ENCODE measurements at regions not wholly inside any gene's neighbourhood (a gene's known extent, or its start where the extent isn't known, plus 50 kb on each side); places are given as distances from the start of the nearest gene placed in this dataset.

GRCh38 chr3:43948013-43948412, 257.3 kb downstream of the ABHD5 start:
- in situ Hi-C loops (cut with MboI; ENCODE audit: low sequenced_read_pairs): no loop called here

GRCh38 chr3:43949594-43949993, 258.9 kb downstream of the ABHD5 start:
- in situ Hi-C loops (cut with MboI; ENCODE audit: low sequenced_read_pairs): no loop called here
- no peaks in the 10 kb centered on the region for H3K36me3 ChIP-seq (replicated peaks)
- H3K9me3 ChIP-seq: no peaks in the 10 kb centered on the region
- H3K4me3 ChIP-seq: no peak overlapping the region
- H3K4me1 ChIP-seq: no peaks in the 10 kb centered on the region
- DNase-seq (ENCODE audit: low spot score in 2 of 2): no peak
- no peaks in the 10 kb centered on the region; the same call in 1 of the 2 replicates for H3K27me3 ChIP-seq (ENCODE audit: low read depth)

More at GRCh38 chr3:43948013-43948412, 257.3 kb downstream of the ABHD5 start:
- H3K4me3 ChIP-seq: no peak overlapping the region
- DNase-seq (ENCODE audit: low spot score in 2 of 2): no peak
- H3K27me3 ChIP-seq (ENCODE audit: low read depth): no peaks in the 10 kb centered on the region
- no peaks in the 10 kb centered on the region for H3K4me1 ChIP-seq
- H3K36me3 ChIP-seq (replicated peaks): no peaks in the 10 kb centered on the region
- no peaks in the 10 kb centered on the region for H3K9me3 ChIP-seq

- no peaks in the 10 kb centered on the region for H3K9me3 ChIP-seq
- no peaks in the 10 kb centered on the region for H3K36me3 ChIP-seq (replicated peaks)
- DNase-seq (ENCODE audit: low spot score in 2 of 2): no peak
- no peaks in the 10 kb centered on the region for H3K4me1 ChIP-seq
- H3K4me3 ChIP-seq: no peak overlapping the region
- in situ Hi-C loops (cut with MboI; ENCODE audit: low sequenced_read_pairs): no loop called here
- H3K27me3 ChIP-seq (ENCODE audit: low read depth): no peaks in the 10 kb centered on the region; the same call in 1 of the 2 replicates
Observed at GRCh38 chr3:43950775-43951174, 260.0 kb downstream of the ABHD5 start.

DNA sequence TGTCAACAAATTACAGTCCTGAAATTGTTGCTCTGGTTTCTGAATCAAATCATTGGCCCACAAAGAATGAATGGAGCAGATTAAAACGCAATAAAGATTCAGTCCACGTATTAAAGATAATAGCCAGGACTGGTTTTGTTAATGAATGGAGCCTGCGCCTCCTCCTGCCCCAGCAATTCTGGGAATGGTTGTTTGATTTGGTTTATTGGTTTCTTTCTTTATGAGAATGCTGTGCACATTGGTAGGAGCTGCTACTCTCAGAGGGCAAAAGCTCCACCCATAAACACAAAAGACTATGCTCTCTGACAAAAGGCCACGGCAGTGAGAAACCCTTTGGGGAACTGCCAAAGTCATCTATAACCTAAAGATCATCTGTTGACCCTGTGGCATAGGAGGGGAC, 261.1 kb downstream of the ABHD5 start:
- Histone ChIP-seq H3K9me3 (no peaks in the 10 kb centered on the region), H3K36me3 (replicated peaks) (no peaks in the 10 kb centered on the region), H3K27me3 (ENCODE audit: low read depth) (no peaks in the 10 kb centered on the region; the same call in 1 of the 2 replicates), H3K4me1 (no peaks in the 10 kb centered on the region), H3K4me3 (no peak overlapping the region)
- in situ Hi-C loops (cut with MboI; ENCODE audit: low sequenced_read_pairs): no loop called here
- DNase-seq (ENCODE audit: low spot score in 2 of 2): no peak

GRCh38 chr3:43953380-43953779, 262.6 kb downstream of the ABHD5 start:
- DNase-seq (ENCODE audit: low spot score in 2 of 2): no peak
- H3K4me1 ChIP-seq: no peaks in the 10 kb centered on the region
- no peaks in the 10 kb centered on the region for H3K9me3 ChIP-seq
- H3K36me3 ChIP-seq (replicated peaks): no peaks in the 10 kb centered on the region
- no peak overlapping the region for H3K4me3 ChIP-seq
- H3K27me3 ChIP-seq (ENCODE audit: low read depth): no peaks in the 10 kb centered on the region; the same call in 1 of the 2 replicates
- in situ Hi-C loops (cut with MboI; ENCODE audit: low sequenced_read_pairs): no loop called here

DNA sequence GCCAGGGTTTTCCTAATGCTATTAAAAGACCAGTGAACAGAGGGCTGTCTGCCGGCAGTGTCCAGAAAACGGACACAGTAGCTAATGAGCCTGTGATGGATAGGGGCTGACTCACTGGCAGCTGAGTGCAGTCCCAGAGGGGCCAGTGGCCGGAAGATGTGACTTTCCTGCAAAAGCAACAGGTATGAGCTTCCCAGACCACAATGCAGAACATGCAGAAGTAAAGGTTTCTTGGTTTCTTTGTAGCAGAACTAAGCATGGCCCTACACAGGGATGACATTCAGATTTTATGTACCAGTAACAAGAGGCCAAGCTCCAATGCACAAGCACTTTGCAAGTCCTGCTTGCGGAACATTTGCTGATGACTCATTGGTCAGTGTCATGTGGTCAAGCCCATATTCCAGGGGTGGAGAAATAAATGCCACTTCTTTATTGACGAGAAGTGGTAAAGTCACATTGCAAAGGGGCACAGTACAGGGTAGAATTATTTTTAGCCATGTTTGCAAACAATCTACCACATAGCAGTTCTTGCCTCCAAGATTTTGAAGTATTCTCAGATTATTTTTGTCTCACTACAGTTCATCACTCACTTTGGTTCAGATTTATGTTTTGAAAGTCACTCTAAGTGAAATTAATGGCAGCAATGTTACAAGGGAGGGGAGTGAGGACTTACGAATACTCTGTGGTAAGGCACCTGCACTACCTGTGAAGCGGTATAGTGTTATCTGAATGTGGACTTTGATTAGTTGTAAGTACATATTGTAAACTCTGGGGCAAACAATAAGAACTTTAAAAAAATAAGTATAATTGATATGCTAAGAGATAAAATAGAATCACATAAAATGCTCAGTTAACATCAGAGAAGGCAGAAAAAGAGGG, 263.3 kb downstream of the ABHD5 start:
- in situ Hi-C loops (cut with MboI; ENCODE audit: low sequenced_read_pairs): no loop called here
- Histone ChIP-seq H3K4me3 (no peak overlapping the region), H3K9me3 (no peaks in the 10 kb centered on the region), H3K4me1 (no peaks in the 10 kb centered on the region), H3K27me3 (ENCODE audit: low read depth) (no peaks in the 10 kb centered on the region; the same call in 1 of the 2 replicates), H3K36me3 (replicated peaks) (no peaks in the 10 kb centered on the region)
- no peak for DNase-seq (ENCODE audit: low spot score in 2 of 2)

GRCh38 chr3:43956945-43957344, 266.2 kb downstream of the ABHD5 start:
- H3K9me3 ChIP-seq: no peaks in the 10 kb centered on the region
- no peaks in the 10 kb centered on the region for H3K4me1 ChIP-seq
- in situ Hi-C loops (cut with MboI; ENCODE audit: low sequenced_read_pairs): no loop called here
- no peaks in the 10 kb centered on the region; the same call in 1 of the 2 replicates for H3K27me3 ChIP-seq (ENCODE audit: low read depth)
- DNase-seq (ENCODE audit: low spot score in 2 of 2): no peak
- no peaks in the 10 kb centered on the region for H3K36me3 ChIP-seq (replicated peaks)
- no peak overlapping the region for H3K4me3 ChIP-seq

GRCh38 chr3:43957553-43957952, 266.8 kb downstream of the ABHD5 start:
- no peaks in the 10 kb centered on the region for H3K4me1 ChIP-seq
- no peaks in the 10 kb centered on the region for H3K9me3 ChIP-seq
- no peaks in the 10 kb centered on the region for H3K36me3 ChIP-seq (replicated peaks)
- DNase-seq (ENCODE audit: low spot score in 2 of 2): no peak
- no peak overlapping the region for H3K4me3 ChIP-seq
- no peaks in the 10 kb centered on the region; the same call in 1 of the 2 replicates for H3K27me3 ChIP-seq (ENCODE audit: low read depth)
- in situ Hi-C loops (cut with MboI; ENCODE audit: low sequenced_read_pairs): no loop called here

- Histone ChIP-seq H3K9me3 (no peaks in the 10 kb centered on the region), H3K4me3 (no peak overlapping the region), H3K36me3 (replicated peaks) (no peaks in the 10 kb centered on the region), H3K27me3 (ENCODE audit: low read depth) (no peaks in the 10 kb centered on the region; the same call in 1 of the 2 replicates), H3K4me1 (no peaks in the 10 kb centered on the region)
- DNase-seq (ENCODE audit: low spot score in 2 of 2): no peak
- in situ Hi-C loops (cut with MboI; ENCODE audit: low sequenced_read_pairs): no loop called here
Observed at GRCh38 chr3:43958005-43958770, 267.4 kb downstream of the ABHD5 start.

- Histone ChIP-seq H3K36me3 (replicated peaks) (no peaks in the 10 kb centered on the region), H3K4me3 (no peak overlapping the region), H3K9me3 (no peaks in the 10 kb centered on the region), H3K27me3 (ENCODE audit: low read depth) (no peaks in the 10 kb centered on the region; the same call in 1 of the 2 replicates), H3K4me1 (no peaks in the 10 kb centered on the region)
- no peak for DNase-seq (ENCODE audit: low spot score in 2 of 2)
- in situ Hi-C loops (cut with MboI; ENCODE audit: low sequenced_read_pairs): no loop called here
Observed at GRCh38 chr3:43958973-43959372, 268.2 kb downstream of the ABHD5 start.

DNA sequence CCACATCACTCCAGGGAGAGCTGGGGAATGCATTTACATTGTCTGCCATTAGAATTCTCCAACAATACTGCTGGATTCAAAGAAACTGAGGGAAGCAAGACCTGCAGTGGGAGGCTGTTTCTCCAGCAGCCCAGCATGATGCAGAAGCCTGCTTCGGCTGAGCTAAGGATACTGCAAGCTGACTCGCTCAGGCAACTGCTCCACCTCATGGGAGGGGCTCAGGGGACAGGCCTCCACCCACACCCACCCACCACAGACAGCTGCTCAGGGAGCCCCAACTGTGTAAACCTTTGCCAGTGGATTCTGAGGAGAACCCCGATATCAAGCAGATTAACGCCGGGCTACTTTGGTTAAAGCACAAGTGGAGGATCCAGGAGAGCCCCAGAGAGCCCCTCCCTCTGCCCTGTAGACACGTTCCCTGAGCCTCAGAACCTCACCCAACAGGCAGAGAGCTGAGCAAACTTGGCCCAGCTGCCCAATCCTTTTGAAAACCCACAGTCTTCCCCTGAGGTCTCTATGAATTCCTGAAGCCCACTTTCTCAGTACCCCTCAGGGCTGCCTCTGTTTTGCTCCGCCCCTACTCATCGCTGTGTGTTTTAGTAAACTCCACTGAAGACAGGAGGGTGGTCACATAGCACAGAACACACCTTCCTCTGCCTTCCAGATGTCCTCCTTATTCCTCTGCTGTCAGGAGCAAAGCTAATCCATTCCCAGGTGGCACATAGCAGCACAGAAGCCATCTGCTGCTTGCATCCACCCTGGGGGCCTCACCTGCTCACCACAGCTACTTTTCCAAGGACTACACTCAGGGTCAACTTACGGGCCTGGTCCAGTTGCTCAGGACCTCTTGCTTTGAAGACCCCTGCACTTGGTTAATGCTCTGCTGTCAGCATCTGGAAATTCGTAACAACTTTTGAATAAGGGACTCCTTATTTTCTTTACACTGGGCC, 269.0 kb downstream of the ABHD5 start:
- DNase-seq (ENCODE audit: low spot score in 2 of 2): no peak
- no peaks in the 10 kb centered on the region; the same call in 1 of the 2 replicates for H3K27me3 ChIP-seq (ENCODE audit: low read depth)
- in situ Hi-C loops (cut with MboI; ENCODE audit: low sequenced_read_pairs): no loop called here
- H3K4me3 ChIP-seq: no peak overlapping the region
- H3K36me3 ChIP-seq (replicated peaks): no peaks in the 10 kb centered on the region
- H3K4me1 ChIP-seq: no peaks in the 10 kb centered on the region
- H3K9me3 ChIP-seq: no peaks in the 10 kb centered on the region

GRCh38 chr3:43960448-43960840, 269.7 kb downstream of the ABHD5 start:
- in situ Hi-C loops (cut with MboI; ENCODE audit: low sequenced_read_pairs): no loop called here
- Histone ChIP-seq H3K4me3 (no peak overlapping the region), H3K27me3 (ENCODE audit: low read depth) (no peaks in the 10 kb centered on the region), H3K9me3 (no peaks in the 10 kb centered on the region), H3K4me1 (no peaks in the 10 kb centered on the region), H3K36me3 (replicated peaks) (no peaks in the 10 kb centered on the region)
- DNase-seq (ENCODE audit: low spot score in 2 of 2): no peak

GRCh38 chr3:43962043-43962442, 271.3 kb downstream of the ABHD5 start:
- no peak for DNase-seq (ENCODE audit: low spot score in 2 of 2)
- in situ Hi-C loops (cut with MboI; ENCODE audit: low sequenced_read_pairs): no loop called here
- no peaks in the 10 kb centered on the region for H3K9me3 ChIP-seq
- no peak overlapping the region for H3K4me3 ChIP-seq
- H3K27me3 ChIP-seq (ENCODE audit: low read depth): peaks cover 8% of the 10 kb centered on the region; the same call in 1 of the 2 replicates
- H3K4me1 ChIP-seq: no peaks in the 10 kb centered on the region
- no peaks in the 10 kb centered on the region for H3K36me3 ChIP-seq (replicated peaks)
